Activated CD4-positive, alpha-beta T cell treated with anti-CD3 and anti-CD28 coated beads, Interleukin-2, amount 50 U/mL, for 1 hour (primary cell): ENCODE measurements at regions not wholly inside any gene's neighbourhood (a gene's known extent, or its start where the extent isn't known, plus 50 kb on each side); places are given as distances from the start of the nearest gene placed in this dataset.

Source experiments
- DNase-seq: peaks from one replicate; pipeline ENCODE4 v3.0.0-alpha.2; 2020

GRCh38 chr10:78250313-78251015, 216.8 kb downstream of the RPS24 start:
- no peak for DNase-seq

- DNase-seq, result no peak
Measured at GRCh38 chr10:78251016-78251385, 217.3 kb downstream of the RPS24 start.

- no peak for DNase-seq
Measured at GRCh38 chr10:78252286-78252685, 218.6 kb downstream of the RPS24 start.

- DNase-seq, result no peak
Measured at GRCh38 chr10:78253063-78253853, 219.6 kb downstream of the RPS24 start.

- DNase-seq, result no peak
Measured at GRCh38 chr10:78254013-78254412, 220.3 kb downstream of the RPS24 start.

GRCh38 chr10:78255214-78255613, 221.6 kb downstream of the RPS24 start:
- DNase-seq, result no peak

- DNase-seq, result no peak
Measured at GRCh38 chr10:78255796-78256638, 222.4 kb downstream of the RPS24 start.

GRCh38 chr10:78258323-78259030, 224.8 kb downstream of the RPS24 start:
- DNase-seq, result no peak

GRCh38 chr10:78259391-78259790, 225.7 kb downstream of the RPS24 start:
- no peak for DNase-seq

GRCh38 chr10:78260141-78260540, 226.5 kb downstream of the RPS24 start:
- no peak for DNase-seq

GRCh38 chr10:78260680-78261079, 227.0 kb downstream of the RPS24 start:
- no peak for DNase-seq

- no peak for DNase-seq
Measured at GRCh38 chr10:78261291-78261690, 227.6 kb downstream of the RPS24 start.

- DNase-seq, result no peak
Measured at GRCh38 chr10:78262860-78263259, 229.2 kb downstream of the RPS24 start.

GRCh38 chr10:78263521-78263988, 229.9 kb downstream of the RPS24 start:
- no peak for DNase-seq

- no peak for DNase-seq
Measured at GRCh38 chr10:78264361-78264760, 230.7 kb downstream of the RPS24 start.

- no peak for DNase-seq
Measured at GRCh38 chr10:78266741-78267469, 233.2 kb downstream of the RPS24 start.

GRCh38 chr10:78267598-78267997, 233.9 kb downstream of the RPS24 start:
- no peak for DNase-seq

GRCh38 chr10:78269060-78269459, 235.4 kb downstream of the RPS24 start:
- no peak for DNase-seq

GRCh38 chr10:78272329-78272728, 238.7 kb downstream of the RPS24 start:
- DNase-seq, result no peak

GRCh38 chr10:78274491-78274890, 240.8 kb downstream of the RPS24 start:
- DNase-seq, result no peak

- DNase-seq, result no peak
Measured at GRCh38 chr10:78276139-78276538, 242.5 kb downstream of the RPS24 start.
